Parathyroid adenoma (tissue), 2 donors: ENCODE measurements at regions not wholly inside any gene's neighbourhood (a gene's known extent, or its start where the extent isn't known, plus 50 kb on each side); places are given as distances from the start of the nearest gene placed in this dataset.

Source experiments
- H2AFZ ChIP-seq: fragments of 300-600 bp; sonication (generic); one replicate; pipeline ENCODE4 v1.7.0; 2017; ENCODE audit warnings: antibody characterized with exemption, mild to moderate bottlenecking
- H3K27ac ChIP-seq: fragments of 300-600 bp; sonication (generic); one replicate; pipeline ENCODE4 v1.7.0; 2017
- H3K27me3 ChIP-seq: fragments of 300-600 bp; sonication (generic); one replicate; pipeline ENCODE4 v1.7.0; 2017; ENCODE audit warnings: low read length; ENCODE audit not compliant: control insufficient read depth, insufficient read depth
- H3K36me3 ChIP-seq: fragments of 300-600 bp; sonication (generic); one replicate; pipeline ENCODE4 v1.7.0; 2017; ENCODE audit warnings: low read length; ENCODE audit not compliant: control insufficient read depth, insufficient read depth
- H3K4me1 ChIP-seq: fragments of 300-600 bp; sonication (generic); one replicate; pipeline ENCODE4 v1.7.0; 2017; ENCODE audit warnings: control low read depth
- H3K4me2 ChIP-seq: fragments of 300-600 bp; sonication (generic); one replicate; pipeline ENCODE4 v1.7.0; 2017; ENCODE audit warnings: low read length
- H3K4me3 ChIP-seq: fragments of 300-600 bp; sonication (generic); one replicate; pipeline ENCODE4 v1.7.0; 2017; ENCODE audit warnings: low read depth, low read length
- H3K79me2 ChIP-seq: fragments of 300-600 bp; sonication (generic); one replicate; pipeline ENCODE4 v1.7.0; 2017; ENCODE audit warnings: control low read depth
- H3K9ac ChIP-seq: fragments of 300-600 bp; sonication (generic); one replicate; pipeline ENCODE4 v1.7.0; 2017; ENCODE audit warnings: mild to moderate bottlenecking
- H3K9me3 ChIP-seq: fragments of 300-600 bp; sonication (generic); one replicate; pipeline ENCODE4 v1.7.0; 2017; ENCODE audit warnings: low read length; ENCODE audit not compliant: control insufficient read depth
- CTCF ChIP-seq: fragments of 300-600 bp; sonication (generic); IDR thresholded peaks from one replicate; pipeline ENCODE4 v1.7.0; 2017; ENCODE audit warnings: antibody characterized with exemption, mild to moderate bottlenecking
- donor health status: primary hyperparathyroidism.

- no peak overlapping the region for H3K27ac ChIP-seq
- no peak overlapping the region for H3K4me3 ChIP-seq
- H2AFZ ChIP-seq: no peak overlapping the region
- no peaks in the 10 kb centered on the region for H3K27me3 ChIP-seq
- no peak overlapping the region for H3K9ac ChIP-seq
- H3K4me2 ChIP-seq: no peak overlapping the region
- no peaks in the 10 kb centered on the region for H3K4me1 ChIP-seq
- no peaks in the 10 kb centered on the region for H3K79me2 ChIP-seq
- TF ChIP-seq CTCF: no peak
- H3K36me3 ChIP-seq: no peaks in the 10 kb centered on the region
- no peaks in the 10 kb centered on the region for H3K9me3 ChIP-seq
Measured at GRCh38 chr7:94111009-94111408, 106.9 kb upstream of the BET1 start.

GRCh38 chr7:94115316-94115715, 111.2 kb upstream of the BET1 start:
- H3K27me3 ChIP-seq: no peaks in the 10 kb centered on the region
- no peak overlapping the region for H2AFZ ChIP-seq
- no peaks in the 10 kb centered on the region for H3K36me3 ChIP-seq
- no peak overlapping the region for H3K4me2 ChIP-seq
- H3K4me1 ChIP-seq: no peaks in the 10 kb centered on the region
- TF ChIP-seq CTCF: no peak
- H3K9me3 ChIP-seq: no peaks in the 10 kb centered on the region
- no peaks in the 10 kb centered on the region for H3K79me2 ChIP-seq
- no peak overlapping the region for H3K27ac ChIP-seq
- no peak overlapping the region for H3K4me3 ChIP-seq
- H3K9ac ChIP-seq: no peak overlapping the region

- Histone ChIP-seq H3K79me2 (no peaks in the 10 kb centered on the region), H2AFZ (no peak overlapping the region), H3K27ac (no peak overlapping the region), H3K4me3 (no peak overlapping the region), H3K4me2 (no peak overlapping the region), H3K4me1 (no peaks in the 10 kb centered on the region), H3K36me3 (no peaks in the 10 kb centered on the region), H3K27me3 (no peaks in the 10 kb centered on the region), H3K9me3 (no peaks in the 10 kb centered on the region), H3K9ac (no peak overlapping the region)
- no peak for TF ChIP-seq CTCF
Measured at GRCh38 chr7:94123136-94123535, 119.0 kb upstream of the BET1 start.

- Histone ChIP-seq H3K4me3 (no peak overlapping the region), H2AFZ (no peak overlapping the region), H3K4me2 (no peak overlapping the region), H3K9ac (no peak overlapping the region), H3K27ac (no peak overlapping the region), H3K79me2 (no peaks in the 10 kb centered on the region), H3K9me3 (no peaks in the 10 kb centered on the region), H3K4me1 (no peaks in the 10 kb centered on the region), H3K36me3 (no peaks in the 10 kb centered on the region), H3K27me3 (no peaks in the 10 kb centered on the region)
- no peak for TF ChIP-seq CTCF
Measured at GRCh38 chr7:94127026-94127425, 122.9 kb upstream of the BET1 start.

- Histone ChIP-seq H2AFZ (no peak overlapping the region), H3K4me2 (no peak overlapping the region), H3K36me3 (no peaks in the 10 kb centered on the region)
Measured at GRCh38 chr7:94128072-94128471, 123.9 kb upstream of the BET1 start.

More at GRCh38 chr7:94128072-94128471, 123.9 kb upstream of the BET1 start:
- Histone ChIP-seq H3K27ac (no peak overlapping the region), H3K27me3 (no peaks in the 10 kb centered on the region), H3K4me1 (no peaks in the 10 kb centered on the region), H3K79me2 (no peaks in the 10 kb centered on the region), H3K9ac (no peak overlapping the region), H3K4me3 (no peak overlapping the region), H3K9me3 (no peaks in the 10 kb centered on the region)
- TF ChIP-seq CTCF: no peak
